OCI-LY7 (cell line): ENCODE measurements at regions not wholly inside any gene's neighbourhood (a gene's known extent, or its start where the extent isn't known, plus 50 kb on each side); places are given as distances from the start of the nearest gene placed in this dataset.
"Not testable (repeated sequence)": the region's sequence is repeated elsewhere in the genome, so short reads cannot be mapped to it uniquely, and the experiment has no call there.

Source experiments
- BruUV-seq: library from RNA; stranded (reverse); fragments of 400-500 nt; replicated peaks from 2 replicates; lab custom pipeline; 2021; lab: Mats Ljungman, UMichigan
- CTCF ChIA-PET: fragments of 300-600 bp; sonication (Branson Sonifier 250); formaldehyde crosslinking; loops from one replicate; lab custom pipeline; 2022; ENCODE audit warnings: antibody characterized with exemption; ENCODE audit not compliant: unreplicated experiment; lab: Charles Lee
- POLR2A ChIA-PET: fragments of 300-600 bp; sonication (Branson Sonifier 250); formaldehyde crosslinking; loops from one replicate; lab custom pipeline; 2022; ENCODE audit warnings: antibody characterized with exemption; lab: Charles Lee
- DNase-seq: peaks from one replicate; pipeline ENCODE4 v3.0.0-alpha.2; 2015; ENCODE audit warnings: low spot score
- H2AFZ ChIP-seq: fragments of 200-600 bp; sonication (generic), shearing (Covaris generic); 2 replicates; pipeline ENCODE4 v1.6.1; 2014; ENCODE audit warnings: mild to moderate bottlenecking, antibody characterized with exemption, low read length, moderate library complexity
- H3K27ac ChIP-seq: fragments of 200-600 bp; sonication (generic); 2 replicates; pipeline ENCODE4 v1.5.1; 2014; ENCODE audit warnings: mixed run types, low read depth, mild to moderate bottlenecking, moderate library complexity, low read length, inconsistent platforms; ENCODE audit not compliant: poor library complexity, severe bottlenecking
- H3K36me3 ChIP-seq: fragments of 200-600 bp; sonication (generic); 2 replicates; pipeline ENCODE4 v1.6.1; 2014; ENCODE audit warnings: mild to moderate bottlenecking, antibody characterized with exemption, low read length, moderate library complexity, mixed read lengths; ENCODE audit not compliant: insufficient read depth
- H3K4me1 ChIP-seq: fragments of 200-600 bp; sonication (generic); 2 replicates; pipeline ENCODE4 v1.5.1; 2014; ENCODE audit warnings: mild to moderate bottlenecking, low read length; ENCODE audit not compliant: insufficient read depth, poor library complexity, severe bottlenecking
- H3K4me2 ChIP-seq: fragments of 200-600 bp; sonication (generic); 2 replicates; pipeline ENCODE4 v1.6.1; 2014; ENCODE audit warnings: mild to moderate bottlenecking, low read length
- H3K4me3 ChIP-seq: fragments of 200-600 bp; sonication (generic); 2 replicates; pipeline ENCODE4 v1.5.1; 2014; ENCODE audit warnings: mild to moderate bottlenecking, low read depth, low read length; ENCODE audit not compliant: poor library complexity, severe bottlenecking
- H3K79me2 ChIP-seq: fragments of 200-600 bp; sonication (generic); 2 replicates; pipeline ENCODE4 v1.6.1; 2016; ENCODE audit warnings: low read depth, mild to moderate bottlenecking, low read length, moderate library complexity, mixed read lengths; ENCODE audit not compliant: insufficient read depth
- H3K9me2 ChIP-seq: fragments of 200-600 bp; sonication (generic); 2 replicates; pipeline ENCODE4 v1.6.1; 2016; ENCODE audit warnings: mild to moderate bottlenecking, low read length, mixed read lengths; ENCODE audit not compliant: insufficient read depth
- H3K9me3 ChIP-seq: fragments of 200-600 bp; sonication (generic); 2 replicates; pipeline ENCODE4 v1.6.1; 2014; ENCODE audit warnings: mild to moderate bottlenecking, mixed run types, low read length, mixed read lengths
- H4K20me1 ChIP-seq: fragments of 200-600 bp; sonication (generic); 2 replicates; pipeline ENCODE4 v1.6.1; 2014; ENCODE audit warnings: mild to moderate bottlenecking, antibody characterized with exemption, low read length, moderate library complexity, mixed read lengths; ENCODE audit not compliant: insufficient read depth
- CTCF ChIP-seq: fragments of 200-600 bp; sonication (generic); conservative IDR thresholded peaks from 2 replicates; pipeline ENCODE4 v1.5.1; 2014; ENCODE audit warnings: mild to moderate bottlenecking, antibody characterized with exemption, low read length, moderate library complexity, mixed read lengths
- EZH2phosphoT487 ChIP-seq: fragments of 200-600 bp; sonication (generic); IDR thresholded peaks from 2 replicates; pipeline ENCODE4 v1.6.1; 2018; ENCODE audit warnings: low read depth, borderline replicate concordance, mild to moderate bottlenecking, mixed run types, antibody characterized with exemption, low read length, moderate library complexity, mixed read lengths
- intact Hi-C: fragments of 100-400 bp; cut with micrococcal nuclease; formaldehyde crosslinking; loops from one replicate; pipeline ENCODE4 v1.10.0; 2022; ENCODE audit not compliant: unreplicated experiment

- Histone ChIP-seq H3K27ac (no peak overlapping the region), H3K9me3 (no peaks in the 10 kb centered on the region), H2AFZ (no peak overlapping the region), H3K4me1 (no peaks in the 10 kb centered on the region), H4K20me1 (no peaks in the 10 kb centered on the region), H3K4me2 (no peak overlapping the region), H3K9me2 (no peaks in the 10 kb centered on the region), H3K79me2 (no peaks in the 10 kb centered on the region), H3K36me3 (no peaks in the 10 kb centered on the region), H3K4me3 (no peak overlapping the region)
- TF ChIP-seq CTCF (no peak), EZH2phosphoT487 (no peak)
- ChIA-PET CTCF (no interaction called here), POLR2A (no interaction called here)
- DNase-seq, result no peak
- intact Hi-C loops, result no loop called here
- BruUV-seq, result no TSS peak
These were observed 253.4 kb upstream of the CASK start for GRCh38 chrX:42176789-42177188.

- Histone ChIP-seq H4K20me1 (no peaks in the 10 kb centered on the region), H3K4me3 (no peak overlapping the region), H3K4me1 (no peaks in the 10 kb centered on the region), H2AFZ (no peak overlapping the region), H3K79me2 (no peaks in the 10 kb centered on the region), H3K9me2 (no peaks in the 10 kb centered on the region), H3K9me3 (no peaks in the 10 kb centered on the region), H3K27ac (no peak overlapping the region), H3K4me2 (no peak overlapping the region), H3K36me3 (no peaks in the 10 kb centered on the region)
- no peak for DNase-seq
- intact Hi-C loops, result no loop called here
- no peak for TF ChIP-seq EZH2phosphoT487
- TF ChIP-seq CTCF, result no peak
- ChIA-PET POLR2A (no interaction called here), CTCF (no interaction called here)
- BruUV-seq, result no TSS peak
These were observed 252.5 kb upstream of the CASK start for GRCh38 chrX:42175843-42176242.

GRCh38 chrX:42157923-42158322 lies 234.6 kb upstream of the CASK start:
- H3K9me3 ChIP-seq, H3K27ac ChIP-seq, CTCF ChIA-PET: not testable (repeated sequence)

More at GRCh38 chrX:42157923-42158322, 234.6 kb upstream of the CASK start:
- H3K79me2 ChIP-seq, DNase-seq, H3K36me3 ChIP-seq, H3K4me1 ChIP-seq, intact Hi-C loops, H3K4me2 ChIP-seq, H2AFZ ChIP-seq, H3K4me3 ChIP-seq, BruUV-seq, H3K9me2 ChIP-seq, H4K20me1 ChIP-seq: not testable (repeated sequence)
- POLR2A ChIA-PET, result interaction anchor here (0.8 kb wide), 1 partner anchor 362 kb away, joined by 3 read pairs; no protein-coding TSS in a partner anchor
